AG10803 (cell line): ENCODE measurements at regions not wholly inside any gene's neighbourhood (a gene's known extent, or its start where the extent isn't known, plus 50 kb on each side); places are given as distances from the start of the nearest gene placed in this dataset.

Experiments
- DNase-seq: peaks from one replicate; pipeline ENCODE4 v3.0.0; 2010; ENCODE audit warnings: low read depth
- H3K4me3 ChIP-seq: 2 replicates; pipeline ENCODE4 v1.5.1; 2011; ENCODE audit warnings: mild to moderate bottlenecking, low read length, control low read depth
- TF ChIP-seq, protein P1 (sequence below): conservative IDR thresholded peaks from 2 replicates; pipeline ENCODE4 v1.5.1; 2011; ENCODE audit warnings: mild to moderate bottlenecking, low read length, control low read depth, inconsistent platforms

GRCh38 chr5:165083394-165083793 is 1578.0 kb downstream of the MAT2B start:
- DNase-seq, result no peak
- TF ChIP-seq, protein P1, sequence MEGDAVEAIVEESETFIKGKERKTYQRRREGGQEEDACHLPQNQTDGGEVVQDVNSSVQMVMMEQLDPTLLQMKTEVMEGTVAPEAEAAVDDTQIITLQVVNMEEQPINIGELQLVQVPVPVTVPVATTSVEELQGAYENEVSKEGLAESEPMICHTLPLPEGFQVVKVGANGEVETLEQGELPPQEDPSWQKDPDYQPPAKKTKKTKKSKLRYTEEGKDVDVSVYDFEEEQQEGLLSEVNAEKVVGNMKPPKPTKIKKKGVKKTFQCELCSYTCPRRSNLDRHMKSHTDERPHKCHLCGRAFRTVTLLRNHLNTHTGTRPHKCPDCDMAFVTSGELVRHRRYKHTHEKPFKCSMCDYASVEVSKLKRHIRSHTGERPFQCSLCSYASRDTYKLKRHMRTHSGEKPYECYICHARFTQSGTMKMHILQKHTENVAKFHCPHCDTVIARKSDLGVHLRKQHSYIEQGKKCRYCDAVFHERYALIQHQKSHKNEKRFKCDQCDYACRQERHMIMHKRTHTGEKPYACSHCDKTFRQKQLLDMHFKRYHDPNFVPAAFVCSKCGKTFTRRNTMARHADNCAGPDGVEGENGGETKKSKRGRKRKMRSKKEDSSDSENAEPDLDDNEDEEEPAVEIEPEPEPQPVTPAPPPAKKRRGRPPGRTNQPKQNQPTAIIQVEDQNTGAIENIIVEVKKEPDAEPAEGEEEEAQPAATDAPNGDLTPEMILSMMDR, result no peak
- no peak overlapping the region for H3K4me3 ChIP-seq

GRCh38 chr5:165086465-165086864 is 1581.0 kb downstream of the MAT2B start:
- no peak for DNase-seq
- TF ChIP-seq, protein P1, result no peak
- H3K4me3 ChIP-seq, result no peak overlapping the region

- no peak for DNase-seq
- TF ChIP-seq, protein P1, result no peak
- H3K4me3 ChIP-seq, result no peak overlapping the region
These were observed 1589.4 kb downstream of the MAT2B start for GRCh38 chr5:165094782-165095181.

DNA sequence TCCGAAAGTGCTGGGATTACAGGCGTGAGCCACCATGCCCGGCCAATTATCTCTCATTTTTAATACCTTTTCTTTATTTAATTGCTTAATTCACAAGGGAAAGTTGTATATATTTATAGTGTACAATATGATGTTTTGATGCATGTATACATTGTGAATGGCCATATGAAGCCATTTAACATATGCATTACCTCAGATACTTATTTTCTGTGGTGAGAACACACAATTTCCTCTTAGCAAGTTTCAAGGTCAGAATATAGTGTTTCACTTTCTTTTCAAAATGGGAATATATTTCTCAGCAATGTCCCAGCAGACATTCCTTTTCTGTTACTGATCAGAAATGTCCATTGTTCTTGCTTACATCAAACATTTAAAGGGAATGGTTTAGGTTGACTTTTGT is 1596.3 kb downstream of the MAT2B start:
- TF ChIP-seq, protein P1, result no peak
- no peak for DNase-seq

GRCh38 chr5:165104611-165105010 is 1599.2 kb downstream of the MAT2B start:
- no peak for DNase-seq
- no peak overlapping the region for H3K4me3 ChIP-seq
- TF ChIP-seq, protein P1, result no peak

More for the DNA sequence above, 1596.3 kb downstream of the MAT2B start:
- no peak overlapping the region for H3K4me3 ChIP-seq

DNA sequence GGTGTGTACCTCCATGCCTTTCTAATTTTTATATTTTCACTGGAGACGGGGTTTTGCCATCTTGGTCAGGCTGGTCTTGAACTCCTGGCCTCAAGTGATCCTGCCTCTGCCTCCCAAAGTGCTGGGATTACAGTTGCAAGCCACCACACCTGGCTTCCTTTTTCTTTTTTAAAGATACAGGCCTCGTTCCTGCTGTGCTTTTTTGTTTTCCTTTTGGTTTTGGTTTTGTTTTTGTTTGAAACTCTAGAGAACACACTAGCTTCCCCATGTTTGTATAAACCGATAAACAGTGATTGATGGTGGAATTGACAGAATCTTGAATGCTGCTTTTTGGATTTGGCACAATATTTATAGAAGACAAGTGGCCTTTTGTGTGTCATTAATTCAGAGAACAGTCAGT is 1603.4 kb downstream of the MAT2B start:
- TF ChIP-seq, protein P1, result no peak
- no peak for DNase-seq

GRCh38 chr5:165119175-165119574 is 1613.8 kb downstream of the MAT2B start:
- TF ChIP-seq, protein P1, result no peak
- H3K4me3 ChIP-seq, result no peak overlapping the region
- DNase-seq, result no peak

More for the DNA sequence above, 1603.4 kb downstream of the MAT2B start:
- no peak overlapping the region for H3K4me3 ChIP-seq
